ENCODE measurements at regions not wholly inside any gene's neighbourhood (a gene's known extent, or its start where the extent isn't known, plus 50 kb on each side); places are given as distances from the start of the nearest gene placed in this dataset.

DNA sequence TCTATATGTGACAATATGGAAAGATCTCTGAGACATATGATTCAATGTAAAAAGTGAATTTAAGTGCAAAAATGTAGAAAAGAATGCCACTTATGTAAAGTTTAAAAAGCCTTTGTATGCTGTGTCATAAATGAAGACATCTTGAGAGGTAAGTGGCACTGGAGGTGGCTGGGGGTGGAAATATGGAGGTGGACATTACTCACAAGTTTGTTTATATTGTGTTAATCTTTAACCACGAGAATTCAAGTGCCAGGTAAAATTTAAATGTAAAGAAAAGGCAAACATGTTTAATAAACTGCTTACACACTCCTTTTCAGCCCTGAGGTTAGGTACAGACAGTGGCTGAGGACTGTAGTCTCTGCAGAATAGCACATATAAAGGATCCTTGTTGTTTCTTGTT lies 235.1 kb downstream of the ABCC12 start:
- H3K36me3 ChIP-seq (ENCODE audit: insufficient read depth, low read length), result no peaks in the 10 kb centered on the region
- H3K4me2 ChIP-seq (ENCODE audit: low read depth, low read length, poor library complexity, severe bottlenecking), result no peak overlapping the region

DNA sequence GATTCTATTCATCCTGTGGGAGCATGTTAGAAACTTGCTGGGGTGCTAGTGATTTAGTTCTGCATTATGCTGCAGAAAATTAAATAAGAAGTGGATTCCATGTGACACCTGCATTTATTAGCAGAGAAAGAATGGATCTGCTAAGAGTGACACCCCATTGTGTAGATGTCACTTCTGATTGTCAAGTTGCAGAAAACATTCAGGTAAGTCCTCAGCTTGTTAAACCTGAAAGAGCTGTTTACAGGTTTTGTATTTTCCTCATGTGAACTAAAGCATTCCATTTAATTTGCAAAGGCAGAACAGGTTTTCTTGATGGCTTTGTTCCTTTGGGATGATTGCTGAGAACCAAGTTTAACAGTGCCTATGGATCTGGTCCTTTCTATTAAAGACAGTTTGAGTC lies 238.7 kb downstream of the ABCC12 start:
- H3K9me2 ChIP-seq (replicated peaks; ENCODE audit: low read depth, low read length), result no peaks in the 10 kb centered on the region
- H2AFZ ChIP-seq (ENCODE audit: low read length), result no peak overlapping the region
- H3K4me3 ChIP-seq (ENCODE audit: low read length, poor library complexity, severe bottlenecking), result no peak overlapping the region
- no peaks in the 10 kb centered on the region for H3K9me3 ChIP-seq (ENCODE audit: insufficient read depth, low read depth, low read length)
- no peak overlapping the region for H3K4me2 ChIP-seq (ENCODE audit: low read depth, low read length, poor library complexity, severe bottlenecking)
- no peaks in the 10 kb centered on the region for H3K36me3 ChIP-seq (ENCODE audit: insufficient read depth, low read length)
- H3K4me1 ChIP-seq (ENCODE audit: insufficient read depth, low read length, poor library complexity, severe bottlenecking), result no peaks in the 10 kb centered on the region
- no peaks in the 10 kb centered on the region for H3F3A ChIP-seq (ENCODE audit: low read depth)
- no peaks in the 10 kb centered on the region for H3K27me3 ChIP-seq (ENCODE audit: insufficient read depth, low read length, poor library complexity, severe bottlenecking)
- H4K20me1 ChIP-seq (ENCODE audit: insufficient read depth, low read length, poor library complexity, severe bottlenecking), result no peaks in the 10 kb centered on the region
- TF ChIP-seq, protein P1, sequence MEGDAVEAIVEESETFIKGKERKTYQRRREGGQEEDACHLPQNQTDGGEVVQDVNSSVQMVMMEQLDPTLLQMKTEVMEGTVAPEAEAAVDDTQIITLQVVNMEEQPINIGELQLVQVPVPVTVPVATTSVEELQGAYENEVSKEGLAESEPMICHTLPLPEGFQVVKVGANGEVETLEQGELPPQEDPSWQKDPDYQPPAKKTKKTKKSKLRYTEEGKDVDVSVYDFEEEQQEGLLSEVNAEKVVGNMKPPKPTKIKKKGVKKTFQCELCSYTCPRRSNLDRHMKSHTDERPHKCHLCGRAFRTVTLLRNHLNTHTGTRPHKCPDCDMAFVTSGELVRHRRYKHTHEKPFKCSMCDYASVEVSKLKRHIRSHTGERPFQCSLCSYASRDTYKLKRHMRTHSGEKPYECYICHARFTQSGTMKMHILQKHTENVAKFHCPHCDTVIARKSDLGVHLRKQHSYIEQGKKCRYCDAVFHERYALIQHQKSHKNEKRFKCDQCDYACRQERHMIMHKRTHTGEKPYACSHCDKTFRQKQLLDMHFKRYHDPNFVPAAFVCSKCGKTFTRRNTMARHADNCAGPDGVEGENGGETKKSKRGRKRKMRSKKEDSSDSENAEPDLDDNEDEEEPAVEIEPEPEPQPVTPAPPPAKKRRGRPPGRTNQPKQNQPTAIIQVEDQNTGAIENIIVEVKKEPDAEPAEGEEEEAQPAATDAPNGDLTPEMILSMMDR (conservative IDR thresholded peaks at IDR 0.05; ENCODE audit: low read length), result no peak
- no peak for TF ChIP-seq EZH2phosphoT487 (IDR thresholded peaks at IDR 0.05; ENCODE audit: borderline replicate concordance)
- no peak overlapping the region for H3K9ac ChIP-seq (ENCODE audit: low read depth, low read length, poor library complexity, severe bottlenecking)
- H3K79me2 ChIP-seq (ENCODE audit: insufficient read depth, low read length), result no peaks in the 10 kb centered on the region

More for the DNA sequence above, 235.1 kb downstream of the ABCC12 start:
- H3K9me2 ChIP-seq (replicated peaks; ENCODE audit: low read depth, low read length), result no peaks in the 10 kb centered on the region
- TF ChIP-seq, protein P1 (conservative IDR thresholded peaks at IDR 0.05; ENCODE audit: low read length), result no peak
- no peak for TF ChIP-seq EZH2phosphoT487 (IDR thresholded peaks at IDR 0.05; ENCODE audit: borderline replicate concordance)
- H3K27me3 ChIP-seq (ENCODE audit: insufficient read depth, low read length, poor library complexity, severe bottlenecking), result no peaks in the 10 kb centered on the region
- H3K9me3 ChIP-seq (ENCODE audit: insufficient read depth, low read depth, low read length), result no peaks in the 10 kb centered on the region
- no peak overlapping the region for H3K4me3 ChIP-seq (ENCODE audit: low read length, poor library complexity, severe bottlenecking)
- H3K79me2 ChIP-seq (ENCODE audit: insufficient read depth, low read length), result no peaks in the 10 kb centered on the region
- no peaks in the 10 kb centered on the region for H3K4me1 ChIP-seq (ENCODE audit: insufficient read depth, low read length, poor library complexity, severe bottlenecking)
- H4K20me1 ChIP-seq (ENCODE audit: insufficient read depth, low read length, poor library complexity, severe bottlenecking), result no peaks in the 10 kb centered on the region
- no peak overlapping the region for H2AFZ ChIP-seq (ENCODE audit: low read length)
- H3F3A ChIP-seq (ENCODE audit: low read depth), result no peaks in the 10 kb centered on the region
- H3K9ac ChIP-seq (ENCODE audit: low read depth, low read length, poor library complexity, severe bottlenecking), result no peak overlapping the region

DNA sequence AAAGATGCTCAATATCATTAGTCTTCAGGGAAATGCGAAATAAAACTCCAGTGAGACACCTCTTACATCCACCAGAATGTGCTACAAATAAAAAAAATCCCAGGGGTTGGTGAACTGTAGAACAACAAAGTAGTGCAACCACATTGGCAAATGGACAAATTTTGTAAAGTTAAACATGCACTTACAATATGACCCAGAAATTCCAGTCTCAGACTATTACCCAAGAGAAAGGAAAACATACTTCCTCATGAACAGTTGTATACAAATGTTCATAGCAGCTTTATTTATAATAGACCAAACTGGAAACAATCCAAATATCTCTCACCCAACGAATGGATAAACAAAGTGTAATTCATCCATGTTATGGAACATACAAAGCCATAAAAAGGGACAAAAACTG lies 239.5 kb downstream of the ABCC12 start:
- Histone ChIP-seq H4K20me1 (ENCODE audit: insufficient read depth, low read length, poor library complexity, severe bottlenecking) (no peaks in the 10 kb centered on the region), H3K4me1 (ENCODE audit: insufficient read depth, low read length, poor library complexity, severe bottlenecking) (no peaks in the 10 kb centered on the region), H3K36me3 (ENCODE audit: insufficient read depth, low read length) (no peaks in the 10 kb centered on the region), H3K79me2 (ENCODE audit: insufficient read depth, low read length) (no peaks in the 10 kb centered on the region), H2AFZ (ENCODE audit: low read length) (no peak overlapping the region), H3F3A (ENCODE audit: low read depth) (no peaks in the 10 kb centered on the region), H3K9ac (ENCODE audit: low read depth, low read length, poor library complexity, severe bottlenecking) (no peak overlapping the region), H3K9me2 (replicated peaks; ENCODE audit: low read depth, low read length) (no peaks in the 10 kb centered on the region), H3K27me3 (ENCODE audit: insufficient read depth, low read length, poor library complexity, severe bottlenecking) (no peaks in the 10 kb centered on the region), H3K4me2 (ENCODE audit: low read depth, low read length, poor library complexity, severe bottlenecking) (no peak overlapping the region), H3K9me3 (ENCODE audit: insufficient read depth, low read depth, low read length) (no peaks in the 10 kb centered on the region), H3K4me3 (ENCODE audit: low read length, poor library complexity, severe bottlenecking) (no peak overlapping the region)
- TF ChIP-seq, protein P1 (conservative IDR thresholded peaks at IDR 0.05; ENCODE audit: low read length), result no peak
- TF ChIP-seq EZH2phosphoT487 (IDR thresholded peaks at IDR 0.05; ENCODE audit: borderline replicate concordance), result no peak

Measured in Loucy (cell line).